HK-2 (cell line): ENCODE measurements at regions not wholly inside any gene's neighbourhood (a gene's known extent, or its start where the extent isn't known, plus 50 kb on each side); places are given as distances from the start of the nearest gene placed in this dataset.

Source experiments
- DNase-seq: peaks from one replicate; pipeline ENCODE4 v3.0.0-alpha.2; 2018; ENCODE audit not compliant: unreplicated experiment

DNA sequence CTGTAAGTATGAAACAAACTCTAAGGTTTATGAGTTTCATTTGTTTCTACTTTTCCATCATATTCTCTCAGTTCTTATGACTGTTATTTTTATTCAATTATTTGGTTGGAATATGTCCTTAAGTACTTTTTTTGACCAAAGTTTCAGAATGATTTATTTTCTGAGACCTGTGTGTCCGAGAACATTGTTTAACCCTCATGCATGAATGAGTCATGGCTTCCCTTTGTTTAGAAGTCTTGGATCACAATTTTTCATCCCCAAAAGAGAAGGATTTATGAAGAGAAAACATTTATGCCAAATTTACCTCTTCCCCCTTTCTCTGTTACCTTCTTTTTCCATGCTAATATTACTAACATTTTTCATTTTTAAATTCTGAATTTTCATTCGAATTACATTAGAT, 518.0 kb upstream of the NR2F2 start:
- no peak for DNase-seq

DNA sequence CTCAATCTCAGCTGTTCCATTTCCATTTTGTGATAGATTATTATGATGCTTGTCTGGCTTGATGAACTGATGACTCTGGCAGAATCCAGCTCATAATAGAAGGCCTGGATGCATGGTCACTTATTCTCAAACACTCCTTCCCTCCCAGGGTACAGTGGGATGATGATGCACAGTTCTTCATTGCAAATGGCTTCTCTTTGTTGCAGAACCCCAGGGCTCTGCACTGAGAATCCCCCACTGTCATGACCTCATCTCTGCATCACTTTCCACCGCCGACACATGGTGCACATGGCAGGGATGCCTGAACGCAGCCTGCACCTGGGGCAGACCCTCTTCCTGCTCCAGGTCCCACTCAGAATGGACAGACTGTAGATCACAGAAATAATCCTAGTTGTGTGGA, 515.6 kb upstream of the NR2F2 start:
- no peak for DNase-seq

DNA sequence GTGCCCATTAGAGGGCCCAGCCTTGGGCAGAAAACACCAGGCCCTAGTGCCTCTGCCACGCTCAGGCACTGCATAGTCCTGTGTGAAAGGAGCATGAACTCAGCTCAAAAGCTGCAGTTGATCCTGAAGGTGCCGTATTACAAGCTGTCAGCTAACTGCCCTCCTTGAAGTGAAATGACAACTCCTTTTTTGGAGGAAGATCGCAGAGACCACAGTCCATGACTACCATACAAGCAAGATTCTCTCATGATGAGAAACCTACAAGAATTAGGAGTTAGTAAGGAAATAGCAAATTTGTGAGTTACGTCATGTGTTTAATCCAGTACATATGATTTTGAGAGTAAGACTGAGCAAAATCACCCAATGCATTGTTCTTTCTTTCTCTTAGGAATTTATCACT, 513.9 kb upstream of the NR2F2 start:
- DNase-seq: no peak

DNA sequence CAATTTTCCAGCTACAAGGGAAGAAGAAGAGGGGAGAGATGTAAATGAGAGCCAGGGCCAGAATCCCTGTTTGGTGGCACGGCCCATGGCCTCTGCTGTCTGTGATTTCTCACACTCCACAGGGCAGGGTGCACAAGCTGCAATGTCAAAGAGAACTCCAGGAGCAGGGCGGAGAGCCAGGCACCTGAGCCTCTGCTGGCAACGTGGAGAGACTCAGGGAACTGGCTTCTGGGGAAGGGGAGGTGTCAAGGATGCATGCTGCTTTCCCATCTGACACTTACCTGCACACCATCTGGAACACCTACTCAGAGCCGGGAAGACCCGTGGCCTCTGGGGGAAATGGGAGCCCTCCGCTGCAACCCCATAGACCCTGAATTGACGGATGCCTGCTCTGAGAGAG, 507.5 kb upstream of the NR2F2 start:
- DNase-seq: no peak

DNA sequence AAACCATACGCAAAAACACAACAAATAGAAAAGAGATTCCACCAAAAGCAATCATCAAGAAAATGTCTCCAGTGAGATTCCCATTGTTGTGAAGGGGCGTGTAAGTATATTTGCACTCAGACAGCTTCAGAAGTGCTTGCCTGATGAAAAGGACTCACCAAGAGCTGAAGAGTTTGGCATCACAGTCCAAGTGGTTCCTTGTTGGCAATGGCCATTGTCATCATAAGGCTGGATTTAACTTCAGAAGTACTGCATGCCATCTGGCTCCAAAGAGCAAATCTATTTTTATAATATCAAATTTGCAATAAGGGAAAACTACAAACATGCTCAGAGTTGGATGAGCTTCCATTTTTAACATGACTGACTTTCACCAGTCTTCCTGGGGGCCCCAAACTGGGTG, 505.3 kb upstream of the NR2F2 start:
- DNase-seq: no peak

DNA sequence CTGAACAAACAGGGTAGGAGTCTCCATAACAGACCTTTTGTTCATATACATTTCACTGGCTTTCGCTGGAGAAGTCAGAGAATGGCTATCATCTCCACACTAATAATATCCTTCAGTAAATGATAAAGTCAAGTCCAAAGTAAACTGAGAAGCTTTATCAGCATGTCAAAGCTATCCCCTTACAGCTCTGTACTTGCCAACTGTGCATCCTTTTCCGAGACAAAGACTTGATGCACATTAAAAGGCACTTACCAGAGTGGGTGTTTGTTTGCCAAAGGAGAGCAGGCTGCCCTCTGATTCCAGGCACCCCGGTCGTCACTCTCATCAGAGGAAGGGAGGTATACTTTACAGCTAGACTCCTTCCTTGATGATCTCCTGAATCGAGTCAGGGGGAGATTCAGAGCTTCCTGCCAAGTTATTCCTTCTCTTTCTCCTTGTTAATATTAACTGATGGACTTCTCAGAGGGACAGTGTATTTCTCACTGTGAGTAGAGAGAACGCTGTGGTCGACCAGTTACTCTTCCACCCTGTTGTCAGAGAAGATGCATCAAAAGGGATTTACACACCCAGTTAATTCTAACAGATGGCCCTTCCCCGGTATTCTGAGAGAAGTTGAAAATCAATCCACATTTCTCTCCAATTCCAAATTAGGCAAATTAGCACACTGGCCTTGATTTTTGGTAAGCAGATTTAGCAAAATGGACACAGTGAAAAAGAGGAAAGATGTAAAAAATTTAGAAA, 504.7 kb upstream of the NR2F2 start:
- no peak for DNase-seq

DNA sequence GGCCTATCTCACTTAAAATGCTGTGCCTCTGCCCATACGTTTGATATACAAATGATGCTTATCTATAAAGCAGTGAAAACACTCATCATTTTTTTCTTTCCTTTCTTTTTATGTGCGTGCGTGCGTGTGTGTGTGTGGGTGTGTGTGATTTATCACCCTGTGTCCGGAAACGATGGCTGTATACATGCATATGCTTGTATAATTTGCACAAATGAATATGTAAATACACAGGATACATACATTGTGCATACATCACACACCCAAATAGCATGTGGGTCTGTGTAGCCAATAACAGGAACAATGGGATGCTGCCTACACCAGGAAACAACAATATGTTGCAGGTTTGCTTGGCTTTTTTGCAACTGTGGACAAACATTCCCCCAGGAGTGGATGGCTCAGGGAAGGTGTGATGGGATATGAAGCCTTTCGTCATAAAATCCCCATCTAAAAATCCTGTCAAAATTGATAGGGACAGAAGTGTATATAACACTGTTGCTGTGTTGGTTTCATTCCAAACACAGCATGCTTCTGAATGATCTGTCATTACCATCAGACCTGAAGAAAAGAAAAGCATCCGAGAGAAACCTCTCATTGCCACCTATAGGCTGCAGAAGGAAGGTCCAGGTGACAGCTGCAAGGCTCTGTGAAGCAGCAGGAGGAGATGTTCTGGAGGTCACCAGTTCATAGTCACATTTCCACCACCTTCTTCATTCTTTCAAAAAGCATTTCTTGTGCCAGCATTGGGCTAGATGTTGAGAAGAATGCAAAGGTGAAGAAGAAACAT, 503.9 kb upstream of the NR2F2 start:
- DNase-seq: no peak

DNA sequence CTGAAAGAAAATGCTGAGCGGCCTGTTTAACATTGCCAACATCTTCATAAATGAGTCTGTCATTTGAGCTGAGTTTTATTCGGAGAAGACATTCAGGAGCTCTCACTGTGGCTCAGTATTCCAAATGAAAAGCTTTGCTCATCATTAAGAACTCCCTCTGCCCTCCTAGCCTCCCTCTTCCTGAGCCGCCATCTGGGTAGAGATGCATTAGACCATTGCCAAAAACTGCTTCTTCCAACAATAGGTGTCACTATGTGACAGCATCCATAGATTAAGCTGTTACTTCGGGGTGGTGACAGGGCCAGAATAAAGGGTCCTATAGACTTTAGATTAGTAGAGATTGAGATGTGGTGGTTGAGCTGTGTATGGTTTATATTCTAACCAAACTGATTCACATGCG, 501.4 kb upstream of the NR2F2 start:
- DNase-seq: no peak

DNA sequence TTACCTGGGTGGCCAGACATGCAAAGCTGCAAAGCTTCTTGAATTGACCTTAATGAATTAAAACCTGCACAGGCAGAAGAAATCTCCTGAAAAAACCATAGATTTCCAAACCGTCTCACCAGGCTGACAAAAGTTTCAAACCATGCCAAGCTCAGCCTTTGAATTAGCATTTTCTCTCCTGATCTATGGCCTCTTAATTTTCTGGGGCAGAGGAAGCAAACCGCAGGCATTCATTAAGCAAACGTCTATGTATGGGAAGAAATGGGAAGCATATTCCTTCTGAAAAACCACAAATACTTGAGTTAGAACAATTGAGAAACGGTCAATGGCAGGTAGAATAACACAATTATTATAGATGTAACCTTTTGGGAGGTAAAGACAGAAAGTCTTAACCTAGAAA, 500.2 kb upstream of the NR2F2 start:
- DNase-seq: no peak

DNA sequence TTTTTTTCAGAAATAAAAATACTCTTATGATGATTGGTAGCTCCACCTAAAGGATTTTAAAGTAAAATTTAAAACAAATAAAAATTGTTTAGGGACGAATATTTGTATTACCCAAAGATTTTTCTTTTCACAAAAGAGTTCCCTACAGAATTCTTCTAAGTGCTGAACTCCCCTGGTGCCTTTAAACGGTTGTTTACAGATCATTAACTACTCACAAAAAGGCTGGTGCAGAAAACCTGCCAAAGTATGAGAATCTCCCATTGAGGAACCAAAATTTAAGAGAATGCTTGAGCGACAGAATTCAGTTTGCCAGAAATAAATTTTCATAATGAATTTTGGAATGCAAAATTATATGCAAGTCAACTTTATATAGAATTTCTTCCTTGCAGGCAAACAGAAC, 497.8 kb upstream of the NR2F2 start:
- no peak for DNase-seq

DNA sequence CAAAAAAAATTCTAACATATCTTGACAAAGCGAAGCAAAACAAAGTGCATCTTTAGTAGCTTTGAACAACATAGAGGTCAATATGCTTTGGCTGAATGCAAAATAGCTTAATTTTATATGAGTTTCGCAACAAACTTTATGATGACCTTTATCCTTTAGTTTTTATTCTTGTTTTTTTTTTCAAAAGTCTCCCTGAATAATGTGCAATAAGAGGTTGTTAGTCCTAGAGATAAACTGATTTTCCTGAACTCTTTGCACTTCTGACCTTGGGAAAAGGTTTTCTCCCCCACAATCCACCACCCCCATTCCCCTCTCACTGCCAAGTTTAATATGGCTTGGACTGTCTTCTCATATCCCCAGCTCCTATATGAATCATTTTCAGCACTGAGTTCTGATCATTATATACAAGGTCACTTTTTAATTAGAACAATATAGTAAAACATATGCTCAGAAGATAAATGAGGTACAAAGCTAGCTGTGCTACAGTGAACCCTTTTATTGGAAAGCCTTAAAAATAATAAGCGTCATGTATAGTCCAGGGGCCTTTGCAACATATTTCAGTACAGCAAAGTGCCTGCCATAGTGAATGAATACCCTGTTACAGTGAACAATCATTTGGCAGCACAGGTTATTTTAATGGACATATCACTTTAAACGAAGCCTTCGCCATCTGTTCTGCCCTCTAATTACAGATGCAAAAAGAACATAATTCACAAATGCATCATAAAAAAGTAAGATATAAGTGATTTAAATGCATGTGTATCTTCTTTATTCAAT, 496.3 kb upstream of the NR2F2 start:
- DNase-seq: no peak

DNA sequence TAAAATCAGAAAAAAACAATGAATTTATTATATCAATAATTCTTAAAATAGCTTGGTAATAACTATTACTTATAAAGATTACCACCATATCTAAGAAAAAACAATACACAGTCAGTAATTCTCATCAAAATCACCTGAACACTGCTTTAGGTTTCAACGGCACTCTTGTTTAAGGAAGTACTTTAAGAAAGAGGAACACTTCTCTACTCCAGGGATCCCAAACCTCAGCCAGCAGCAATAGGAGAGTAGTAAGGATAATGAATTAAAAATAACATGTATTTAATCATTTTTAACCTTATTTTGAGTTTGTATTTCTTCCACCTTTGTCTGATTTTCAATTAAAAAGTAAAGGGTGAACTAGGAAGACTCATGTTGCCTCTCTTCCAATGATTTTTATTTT, 494.0 kb upstream of the NR2F2 start:
- no peak for DNase-seq

DNA sequence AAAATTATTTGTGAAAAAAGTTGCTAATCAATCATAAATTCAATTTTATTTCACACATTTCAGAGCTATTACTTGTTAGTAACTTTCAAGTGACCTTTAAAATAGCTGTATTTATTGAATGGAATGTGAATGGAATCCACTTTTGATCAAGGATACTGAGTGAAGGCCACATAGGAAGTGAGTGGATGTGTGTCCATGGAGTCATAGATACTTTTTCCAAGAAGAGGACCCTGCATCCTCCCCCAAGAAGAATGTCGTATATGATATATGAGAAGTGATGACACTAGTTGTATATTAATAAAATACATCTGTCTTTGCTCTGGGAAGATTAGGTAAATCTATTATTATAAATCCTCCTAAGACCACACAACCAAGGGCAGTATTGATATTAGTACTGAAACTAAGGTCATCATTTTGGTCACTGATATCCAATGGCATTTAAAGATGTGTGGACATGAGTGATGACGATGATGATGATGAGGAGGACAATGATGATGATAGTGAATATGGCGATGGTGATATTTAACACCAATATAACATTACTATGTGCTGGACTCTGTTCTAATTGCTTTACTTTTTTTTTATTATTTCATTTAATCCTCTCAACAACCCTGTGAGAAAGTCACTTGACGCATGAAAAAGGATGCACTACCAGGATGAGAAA, 493.0 kb upstream of the NR2F2 start:
- DNase-seq: no peak

DNA sequence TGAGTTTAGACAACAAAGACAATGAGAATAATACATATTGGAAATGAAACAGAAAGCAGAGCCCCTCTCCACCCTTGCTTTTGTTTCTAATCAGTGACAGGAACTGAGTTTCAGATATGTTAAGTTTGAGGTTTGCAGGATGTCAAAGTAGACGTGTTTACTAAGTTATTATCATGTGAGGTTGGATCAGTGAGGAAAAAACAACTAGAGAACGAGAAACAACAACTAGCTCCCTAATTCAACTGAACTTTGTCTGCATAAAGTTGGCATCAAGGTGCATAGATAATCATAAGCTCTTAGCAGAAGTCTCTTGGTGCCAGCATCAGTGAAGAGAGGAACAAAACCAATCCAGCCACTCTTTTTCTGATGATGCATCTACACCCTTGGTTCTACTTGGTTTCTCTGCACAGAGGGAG, 491.1 kb upstream of the NR2F2 start:
- DNase-seq: no peak

DNA sequence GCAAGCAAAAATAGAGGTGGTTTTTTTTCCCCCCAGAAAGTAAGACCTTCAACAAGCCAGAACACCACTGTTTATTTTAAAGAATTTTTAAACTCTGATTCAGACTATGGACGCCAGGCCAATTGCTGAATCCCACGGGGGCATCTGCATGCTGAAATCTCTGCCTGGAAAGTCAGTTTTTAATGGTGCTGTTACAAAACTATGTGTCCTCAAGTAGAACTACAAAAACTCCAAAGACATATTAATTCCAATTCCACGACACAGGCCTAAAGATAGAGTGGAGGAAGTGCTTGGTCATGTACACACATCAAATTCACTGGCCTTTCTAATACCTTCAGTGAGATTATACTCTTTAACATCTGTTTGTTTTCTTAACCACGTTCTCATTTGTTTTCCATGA, 490.5 kb upstream of the NR2F2 start:
- DNase-seq: no peak

DNA sequence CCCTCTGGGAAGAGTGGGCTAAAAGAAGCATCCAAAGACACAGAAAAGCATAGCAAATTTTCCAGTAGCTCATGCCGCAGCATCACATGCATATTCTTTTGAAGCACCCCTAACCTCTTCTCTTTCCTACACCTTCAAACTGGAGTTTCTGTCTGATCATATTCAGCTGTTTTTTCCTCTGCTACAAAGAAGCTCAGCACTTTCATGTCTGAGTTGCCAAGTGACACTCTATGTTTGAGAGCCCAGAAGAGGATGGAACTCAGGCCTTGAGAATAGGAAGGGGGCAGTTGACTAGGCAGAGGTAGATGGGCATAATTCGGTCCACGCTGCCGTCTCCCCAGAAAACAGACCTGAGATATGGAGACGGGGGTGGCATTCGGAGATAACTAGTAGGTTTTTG, 489.6 kb upstream of the NR2F2 start:
- no peak for DNase-seq

DNA sequence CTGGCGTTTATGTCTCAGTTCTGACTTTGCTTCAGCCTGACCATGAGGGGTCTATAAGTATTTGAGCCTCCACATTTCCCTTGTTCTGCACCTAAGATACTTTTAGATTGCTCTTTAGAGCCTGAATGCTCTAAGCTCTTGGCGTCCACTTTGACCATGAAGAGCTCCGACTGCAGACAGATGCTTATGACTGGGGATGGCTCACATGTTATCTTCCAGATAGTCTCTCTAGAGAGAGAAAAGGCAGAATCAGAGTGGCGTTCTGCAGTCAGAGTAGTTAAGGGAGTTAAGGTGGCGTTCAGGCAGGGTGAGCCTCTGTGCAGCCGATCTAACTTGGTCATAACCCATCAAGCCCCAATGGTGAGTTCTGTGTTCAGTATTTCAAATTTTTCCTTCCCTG, 487.9 kb upstream of the NR2F2 start:
- DNase-seq: no peak

DNA sequence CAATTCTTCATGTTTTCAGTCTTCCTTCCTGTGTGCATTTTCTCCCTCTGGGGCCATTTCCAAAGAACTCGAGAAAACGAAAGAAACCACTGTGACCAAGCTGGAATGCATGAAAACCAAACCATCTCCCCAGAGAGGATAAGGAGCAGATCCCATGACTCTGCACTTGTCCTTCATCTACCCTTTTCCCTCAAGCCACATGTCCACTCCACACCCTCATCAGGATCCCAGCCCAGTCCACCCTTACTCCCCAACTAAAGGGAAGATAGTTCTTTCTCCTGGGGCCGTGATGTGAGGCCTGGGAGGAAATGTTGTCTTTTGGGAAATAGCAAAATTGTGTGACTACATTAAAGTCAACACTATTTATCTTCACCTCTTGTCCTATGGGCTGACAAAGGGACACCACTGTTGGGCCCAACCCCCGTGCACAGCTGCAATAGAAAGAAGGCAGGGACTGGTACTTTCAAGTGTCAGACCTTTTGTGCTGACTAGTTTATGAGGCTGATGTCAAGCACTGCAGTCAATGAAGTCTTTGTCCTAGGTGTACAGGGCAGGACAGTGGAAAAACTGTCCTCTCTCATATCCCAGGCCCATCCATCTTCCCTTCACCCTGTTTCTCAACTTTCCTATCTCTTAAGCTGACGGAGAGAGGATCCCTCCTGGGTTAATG, 487.1 kb upstream of the NR2F2 start:
- no peak for DNase-seq

DNA sequence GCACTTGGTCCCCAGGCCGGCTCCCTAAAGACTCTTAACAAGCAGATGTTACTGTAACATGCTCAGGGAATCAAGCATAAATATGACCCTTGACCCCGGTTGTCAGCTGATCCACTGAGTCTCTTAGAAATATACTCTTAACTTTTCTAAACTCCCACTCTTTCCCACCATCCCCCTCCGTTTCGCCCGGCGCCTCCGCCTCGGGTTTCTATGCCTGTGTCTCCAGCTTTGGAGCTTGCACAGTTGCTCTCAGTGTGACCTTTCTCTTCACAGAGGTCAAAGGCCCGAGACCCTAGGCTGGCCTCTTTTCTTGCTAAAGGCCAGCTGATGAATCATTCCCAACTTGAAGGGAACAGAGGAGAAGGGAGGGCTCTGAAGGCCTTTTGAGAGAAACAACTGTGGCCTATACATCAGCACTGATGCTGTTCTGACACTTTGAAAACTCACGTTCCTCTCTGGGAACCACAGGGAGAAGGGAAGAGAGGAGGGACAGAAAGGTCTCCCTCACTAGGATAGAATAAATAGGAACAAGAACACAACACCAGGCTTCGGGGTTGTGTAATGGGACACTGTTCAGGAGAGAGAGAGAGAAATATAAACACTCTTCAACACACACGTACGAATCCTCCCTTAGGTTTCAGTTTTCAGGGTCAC, 484.5 kb upstream of the NR2F2 start:
- no peak for DNase-seq

DNA sequence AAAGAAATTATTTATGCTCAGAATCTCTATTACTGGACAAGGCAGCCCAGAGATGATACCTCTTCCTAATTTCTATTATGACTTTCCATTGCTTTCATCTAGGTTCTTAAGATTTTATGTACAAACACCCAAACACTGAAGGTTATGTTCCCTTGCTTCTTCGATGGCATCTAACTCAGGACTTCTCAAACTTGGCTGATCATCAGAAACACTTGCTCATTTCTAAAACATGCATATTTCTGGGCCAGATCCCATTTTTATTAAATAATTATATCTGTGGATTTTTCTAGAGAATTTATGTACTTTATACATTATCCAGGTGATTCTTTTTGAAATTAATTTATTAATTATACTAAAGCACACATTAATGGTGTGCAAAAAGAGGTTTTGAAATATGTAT, 482.4 kb upstream of the NR2F2 start:
- DNase-seq: no peak

DNA sequence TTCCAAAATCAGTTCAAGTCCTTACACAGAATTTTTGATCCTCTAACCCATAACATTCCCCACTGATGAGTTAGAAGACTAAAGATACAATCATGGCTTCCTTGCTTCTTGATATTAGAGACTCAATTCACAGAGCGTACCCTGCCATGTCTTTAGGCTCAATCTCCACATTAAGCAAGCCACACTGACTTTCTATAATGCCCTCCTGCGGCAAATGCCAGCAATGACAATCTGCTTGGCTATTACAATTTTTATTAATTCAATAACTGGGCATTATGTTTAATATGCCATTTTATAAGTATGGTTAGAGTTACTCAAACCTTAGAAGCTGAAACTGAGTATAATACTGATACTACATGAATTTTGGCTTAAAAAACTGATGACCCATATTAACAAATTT, 479.7 kb upstream of the NR2F2 start:
- no peak for DNase-seq
